DOHH2 (cell line): ENCODE measurements at regions not wholly inside any gene's neighbourhood (a gene's known extent, or its start where the extent isn't known, plus 50 kb on each side); places are given as distances from the start of the nearest gene placed in this dataset.

Experiments used
- CTCF ChIP-seq: fragments of 200-600 bp; sonication (generic); IDR thresholded peaks from one replicate; pipeline ENCODE4 v1.5.1; 2014; ENCODE audit warnings: antibody characterized with exemption, mild to moderate bottlenecking, low read depth, low read length; ENCODE audit not compliant: poor library complexity, severe bottlenecking
- EZH2phosphoT487 ChIP-seq: fragments of 200-600 bp; sonication (generic); IDR thresholded peaks from 2 replicates; pipeline ENCODE4 v1.6.1; 2017; ENCODE audit warnings: borderline replicate concordance, mild to moderate bottlenecking, antibody characterized with exemption, low read length, moderate library complexity, mixed read lengths

GRCh38 chr18:1013951-1014350 is 109.3 kb downstream of the ADCYAP1 start:
- no peak for TF ChIP-seq CTCF
- TF ChIP-seq EZH2phosphoT487: no peak
